GM06990 (cell line): ENCODE measurements at regions not wholly inside any gene's neighbourhood (a gene's known extent, or its start where the extent isn't known, plus 50 kb on each side); places are given as distances from the start of the nearest gene placed in this dataset.
A peak's percentile ranks its signal among the peaks of the same experiment; 100 is the strongest.

Experiments used
- DNase-seq: peaks from one replicate; pipeline ENCODE4 v3.0.0-alpha.2; 2011; ENCODE audit not compliant: insufficient read length; ENCODE audit errors: extremely low read depth
- H3K27me3 ChIP-seq: replicated peaks from 2 replicates; pipeline ENCODE4 v1.6.0; 2011; ENCODE audit warnings: low read length; ENCODE audit not compliant: control insufficient read depth, insufficient read depth
- H3K36me3 ChIP-seq: 2 replicates; pipeline ENCODE4 v1.5.1; 2011; ENCODE audit warnings: low read length; ENCODE audit not compliant: control insufficient read depth, insufficient read depth
- H3K4me3 ChIP-seq: replicated peaks from 2 replicates; pipeline ENCODE4 v1.5.1; 2011; ENCODE audit warnings: low read depth, mild to moderate bottlenecking, control low read depth, low read length
- CTCF ChIP-seq: IDR thresholded peaks from 2 replicates; pipeline ENCODE4 v1.5.1; 2011; ENCODE audit warnings: low read length, control low read depth, mild to moderate bottlenecking, inconsistent platforms; ENCODE audit not compliant: insufficient read depth, poor library complexity, severe bottlenecking

GRCh38 chr2:12164689-12165088 is 418.3 kb downstream of the LPIN1 start:
- Histone ChIP-seq H3K4me3 (no peak overlapping the region), H3K36me3 (no peaks in the 10 kb centered on the region), H3K27me3 (no peaks in the 10 kb centered on the region)
- TF ChIP-seq CTCF, result no peak
- DNase-seq, result no peak

- H3K27me3 ChIP-seq, result no peaks in the 10 kb centered on the region
- TF ChIP-seq CTCF, result peak; percentile 10
- H3K4me3 ChIP-seq, result no peak overlapping the region
- no peaks in the 10 kb centered on the region for H3K36me3 ChIP-seq
- no peak for DNase-seq
Measured at GRCh38 chr2:12167525-12168317, 421.3 kb downstream of the LPIN1 start.

- Histone ChIP-seq H3K36me3 (no peaks in the 10 kb centered on the region), H3K27me3 (no peaks in the 10 kb centered on the region), H3K4me3 (no peak overlapping the region)
- DNase-seq, result no peak
- TF ChIP-seq CTCF, result no peak
Measured at GRCh38 chr2:12168354-12168753, 421.9 kb downstream of the LPIN1 start.

- no peak for DNase-seq
- Histone ChIP-seq H3K27me3 (no peaks in the 10 kb centered on the region), H3K4me3 (no peak overlapping the region), H3K36me3 (no peaks in the 10 kb centered on the region)
- no peak for TF ChIP-seq CTCF
Measured at GRCh38 chr2:12168791-12169388, 422.5 kb downstream of the LPIN1 start.

GRCh38 chr2:12169721-12170120 is 423.3 kb downstream of the LPIN1 start:
- TF ChIP-seq CTCF, result no peak
- Histone ChIP-seq H3K27me3 (no peaks in the 10 kb centered on the region), H3K4me3 (no peak overlapping the region), H3K36me3 (no peaks in the 10 kb centered on the region)
- DNase-seq, result no peak
